GM12891 (cell line): ENCODE measurements at regions not wholly inside any gene's neighbourhood (a gene's known extent, or its start where the extent isn't known, plus 50 kb on each side); places are given as distances from the start of the nearest gene placed in this dataset.

Experiments
- POLR2A ChIP-seq: IDR thresholded peaks from 2 replicates; pipeline ENCODE4 v1.6.1; 2011; ENCODE audit warnings: low read depth, low read length, control low read depth
- POLR2AphosphoS5 ChIP-seq: IDR thresholded peaks from 2 replicates; pipeline ENCODE4 v1.6.1; 2011; ENCODE audit warnings: low read depth, low read length, control low read depth

GRCh38 chr9:11558043-11558442 is 945.2 kb upstream of the PTPRD start:
- TF ChIP-seq POLR2AphosphoS5 (no peak), POLR2A (no peak)
